Esophagus squamous epithelium (tissue), 4 donors: ENCODE measurements at regions not wholly inside any gene's neighbourhood (a gene's known extent, or its start where the extent isn't known, plus 50 kb on each side); places are given as distances from the start of the nearest gene placed in this dataset.

Experiments used
- POLR2A ChIP-seq, 4 donors: fragments of 450-650 bp; IDR thresholded peaks; one replicate each; pipeline ENCODE4 v1.6.1; 2017; ENCODE audit warnings: antibody characterized with exemption in 4 of 4, mild to moderate bottlenecking in 4 of 4, moderate library complexity in 3 of 4
- TF ChIP-seq, protein P1 (sequence below), 6 experiments: fragments of 450-650 bp in 4 of 6; fragments of 200-600 bp in 2 of 6; sonication (generic) in 2 of 6; IDR thresholded peaks; one replicate each; pipeline ENCODE4 v1.5.1; 2016 to 2019; ENCODE audit warnings: antibody characterized with exemption in 6 of 6, mild to moderate bottlenecking in 4 of 6, moderate library complexity in 4 of 6

DNA sequence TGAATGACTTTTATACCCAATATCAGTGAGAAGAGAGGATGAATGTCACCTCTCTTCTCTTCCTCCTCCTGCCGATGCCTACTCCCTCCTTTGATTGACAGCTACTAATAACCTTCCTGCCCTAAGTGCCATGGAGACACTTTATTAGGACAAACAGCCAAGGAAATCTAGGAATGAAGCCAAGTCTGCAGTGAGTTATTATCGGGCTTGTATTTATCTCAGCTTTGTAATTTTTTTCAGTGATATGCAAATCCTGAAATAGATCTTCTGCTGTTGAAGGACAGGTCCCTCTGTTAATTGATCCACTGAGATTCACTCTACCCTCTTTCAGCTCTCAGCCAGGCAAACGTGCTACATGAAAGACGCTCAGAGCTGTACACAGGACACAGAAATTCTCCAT, 686.7 kb downstream of the TMEM182 start:
- TF ChIP-seq, protein P1, sequence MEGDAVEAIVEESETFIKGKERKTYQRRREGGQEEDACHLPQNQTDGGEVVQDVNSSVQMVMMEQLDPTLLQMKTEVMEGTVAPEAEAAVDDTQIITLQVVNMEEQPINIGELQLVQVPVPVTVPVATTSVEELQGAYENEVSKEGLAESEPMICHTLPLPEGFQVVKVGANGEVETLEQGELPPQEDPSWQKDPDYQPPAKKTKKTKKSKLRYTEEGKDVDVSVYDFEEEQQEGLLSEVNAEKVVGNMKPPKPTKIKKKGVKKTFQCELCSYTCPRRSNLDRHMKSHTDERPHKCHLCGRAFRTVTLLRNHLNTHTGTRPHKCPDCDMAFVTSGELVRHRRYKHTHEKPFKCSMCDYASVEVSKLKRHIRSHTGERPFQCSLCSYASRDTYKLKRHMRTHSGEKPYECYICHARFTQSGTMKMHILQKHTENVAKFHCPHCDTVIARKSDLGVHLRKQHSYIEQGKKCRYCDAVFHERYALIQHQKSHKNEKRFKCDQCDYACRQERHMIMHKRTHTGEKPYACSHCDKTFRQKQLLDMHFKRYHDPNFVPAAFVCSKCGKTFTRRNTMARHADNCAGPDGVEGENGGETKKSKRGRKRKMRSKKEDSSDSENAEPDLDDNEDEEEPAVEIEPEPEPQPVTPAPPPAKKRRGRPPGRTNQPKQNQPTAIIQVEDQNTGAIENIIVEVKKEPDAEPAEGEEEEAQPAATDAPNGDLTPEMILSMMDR (IDR thresholded peaks at IDR 0.05): no peak
- TF ChIP-seq POLR2A (IDR thresholded peaks at IDR 0.05): no peak
